AG04449 (cell line): ENCODE measurements at regions not wholly inside any gene's neighbourhood (a gene's known extent, or its start where the extent isn't known, plus 50 kb on each side); places are given as distances from the start of the nearest gene placed in this dataset.
A peak's percentile ranks its signal among the peaks of the same experiment; 100 is the strongest.

Experiments
- CTCF ChIA-PET: fragments of 350-600 bp; formaldehyde crosslinking; extraction: SDS; loops from one replicate; lab custom pipeline; 2021; ENCODE audit warnings: antibody characterized with exemption; lab: Yijun Ruan, JAX
- POLR2A ChIA-PET: fragments of 400-600, 350-600 bp; formaldehyde crosslinking; extraction: SDS; loops from one replicate; lab custom pipeline; 2020; ENCODE audit warnings: antibody characterized with exemption, inconsistent platforms; lab: Yijun Ruan, JAX
- DNase-seq: peaks from one replicate; pipeline ENCODE4 v3.0.0-alpha.2; 2010; ENCODE audit warnings: low read depth, low spot score
- H3K4me3 ChIP-seq: 2 replicates; pipeline ENCODE4 v1.5.1; 2011; ENCODE audit warnings: low read depth, mild to moderate bottlenecking, control low read depth, low read length
- TF ChIP-seq, protein P1 (sequence below): IDR thresholded peaks from one replicate; pipeline ENCODE4 v1.5.1; 2011; ENCODE audit warnings: mild to moderate bottlenecking, moderate library complexity, low read length, control low read depth, inconsistent platforms; ENCODE audit not compliant: insufficient read depth; ENCODE audit errors: missing control alignments

DNA sequence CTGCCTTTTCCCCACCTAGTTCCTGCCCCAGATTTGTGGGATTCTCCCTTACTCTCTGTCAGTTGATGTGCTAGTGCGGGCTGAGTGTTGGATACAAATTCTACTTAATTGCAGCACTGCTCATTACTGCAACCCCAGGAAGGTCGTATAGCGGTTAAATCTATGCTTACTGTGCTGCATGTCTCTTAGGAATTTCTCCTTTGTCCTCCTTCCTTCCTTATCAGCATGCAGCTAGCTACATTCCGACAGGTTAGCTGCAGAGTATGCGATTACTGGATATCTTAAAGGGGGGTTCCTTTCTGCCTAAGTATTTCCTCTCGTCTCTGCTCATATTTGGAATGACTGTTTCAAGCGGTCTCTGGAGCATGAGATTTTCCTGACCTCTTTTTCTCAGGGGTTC is 662.8 kb downstream of the TLL1 start:
- CTCF ChIA-PET: no interaction called here
- no peak for DNase-seq
- TF ChIP-seq, protein P1, sequence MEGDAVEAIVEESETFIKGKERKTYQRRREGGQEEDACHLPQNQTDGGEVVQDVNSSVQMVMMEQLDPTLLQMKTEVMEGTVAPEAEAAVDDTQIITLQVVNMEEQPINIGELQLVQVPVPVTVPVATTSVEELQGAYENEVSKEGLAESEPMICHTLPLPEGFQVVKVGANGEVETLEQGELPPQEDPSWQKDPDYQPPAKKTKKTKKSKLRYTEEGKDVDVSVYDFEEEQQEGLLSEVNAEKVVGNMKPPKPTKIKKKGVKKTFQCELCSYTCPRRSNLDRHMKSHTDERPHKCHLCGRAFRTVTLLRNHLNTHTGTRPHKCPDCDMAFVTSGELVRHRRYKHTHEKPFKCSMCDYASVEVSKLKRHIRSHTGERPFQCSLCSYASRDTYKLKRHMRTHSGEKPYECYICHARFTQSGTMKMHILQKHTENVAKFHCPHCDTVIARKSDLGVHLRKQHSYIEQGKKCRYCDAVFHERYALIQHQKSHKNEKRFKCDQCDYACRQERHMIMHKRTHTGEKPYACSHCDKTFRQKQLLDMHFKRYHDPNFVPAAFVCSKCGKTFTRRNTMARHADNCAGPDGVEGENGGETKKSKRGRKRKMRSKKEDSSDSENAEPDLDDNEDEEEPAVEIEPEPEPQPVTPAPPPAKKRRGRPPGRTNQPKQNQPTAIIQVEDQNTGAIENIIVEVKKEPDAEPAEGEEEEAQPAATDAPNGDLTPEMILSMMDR: no peak
- H3K4me3 ChIP-seq: no peak overlapping the region
- POLR2A ChIA-PET: no interaction called here

DNA sequence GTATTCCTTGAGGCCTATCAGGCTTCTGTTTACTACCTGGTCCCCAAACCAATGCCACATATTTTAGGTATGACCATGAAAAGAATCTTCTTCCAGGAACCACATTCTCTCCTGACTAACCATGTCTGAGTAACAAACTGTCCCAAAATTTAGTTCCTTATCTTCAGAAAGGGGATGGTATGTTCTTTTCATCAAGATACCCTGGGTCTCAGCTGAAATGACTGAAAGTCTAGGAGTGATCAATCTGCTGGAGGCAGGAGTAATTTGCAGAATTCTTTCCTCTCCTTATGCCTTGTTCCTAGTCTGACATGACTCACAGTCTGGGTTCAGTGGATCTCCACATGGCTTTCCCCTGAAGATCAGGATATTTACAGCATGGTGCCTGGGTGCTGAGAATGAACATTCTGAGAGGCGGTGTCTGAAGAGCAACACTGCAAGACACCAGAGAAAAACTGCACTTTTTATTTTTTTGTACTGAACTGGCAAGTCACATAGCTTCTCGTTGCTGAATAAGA is 665.5 kb downstream of the TLL1 start:
- CTCF ChIA-PET: interaction anchor here (1.1 kb wide), 1 partner anchor 372 kb away, joined by 3 read pairs; no protein-coding TSS in a partner anchor
- no peak overlapping the region for H3K4me3 ChIP-seq
- TF ChIP-seq, protein P1: no peak
- DNase-seq: no peak
- POLR2A ChIA-PET: no interaction called here

- DNase-seq: no peak
- H3K4me3 ChIP-seq: no peak overlapping the region
- TF ChIP-seq, protein P1: no peak
- ChIA-PET POLR2A (no interaction called here), CTCF (no interaction called here)
Measured at GRCh38 chr4:166546009-166546408, 673.0 kb downstream of the TLL1 start.

DNA sequence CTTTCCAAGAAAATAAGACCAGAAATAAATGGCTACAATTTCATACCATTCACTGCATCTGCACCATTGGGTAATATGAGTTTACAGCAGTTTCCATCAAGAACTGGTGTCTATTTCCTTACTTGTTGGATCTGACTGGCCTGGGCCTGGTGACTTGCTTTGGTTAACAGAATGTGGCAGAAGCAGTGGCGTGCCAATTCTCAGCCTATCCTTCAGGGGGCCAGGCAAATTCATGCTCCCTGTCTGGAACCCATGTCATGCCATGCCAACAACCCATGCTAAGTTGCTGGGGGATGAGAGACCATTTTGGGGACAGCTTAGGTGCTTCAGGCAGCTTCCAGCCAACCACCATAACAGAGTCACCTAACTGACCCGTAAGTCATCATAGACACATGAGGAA is 656.7 kb downstream of the SPOCK3 start:
- TF ChIP-seq, protein P1: no peak
- no peak for DNase-seq
- ChIA-PET POLR2A (no interaction called here), CTCF (interaction anchor here (1.2 kb wide), 1 partner anchor 9 kb away, joined by 3 read pairs; no protein-coding TSS in a partner anchor)
- H3K4me3 ChIP-seq: no peak overlapping the region

DNA sequence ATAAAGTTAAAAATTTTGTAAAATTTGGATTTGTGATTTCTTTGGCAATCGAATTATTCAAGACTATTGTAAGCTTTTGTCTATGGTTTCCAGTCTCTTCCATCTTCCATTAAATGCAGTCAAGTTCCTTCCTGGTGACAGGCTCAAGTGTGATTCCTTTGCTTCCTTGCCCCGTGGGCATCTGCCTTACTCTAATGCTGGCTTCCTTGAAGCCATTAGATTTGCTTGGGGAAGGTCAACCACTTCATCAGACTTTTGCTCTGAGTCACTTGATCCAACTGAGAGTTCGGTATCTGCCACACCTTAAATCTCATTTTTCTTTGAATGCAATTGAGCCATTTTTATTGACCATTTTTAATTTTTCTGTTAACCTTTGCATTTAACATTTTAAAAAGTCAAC is 648.8 kb downstream of the SPOCK3 start:
- ChIA-PET CTCF (interaction anchor here (0.6 to 1.1 kb wide), 2 partner anchors 9 to 419 kb away, joined by 3 read pairs; no protein-coding TSS in a partner anchor), POLR2A (no interaction called here)
- no peak for DNase-seq
- H3K4me3 ChIP-seq: no peak overlapping the region
- TF ChIP-seq, protein P1: no peak

GRCh38 chr4:166594326-166594946 is 639.9 kb downstream of the SPOCK3 start:
- ChIA-PET CTCF (interaction anchor here (0.7 to 6.6 kb wide), 31 partner anchors 8 to 1057 kb away, joined by 3 to 255 read pairs (median 4); no protein-coding TSS in a partner anchor), POLR2A (interaction anchor here (1.2 kb wide), 1 partner anchor 428 kb away, joined by 3 read pairs; no protein-coding TSS in a partner anchor)
- DNase-seq: no peak
- no peak overlapping the region for H3K4me3 ChIP-seq
- TF ChIP-seq, protein P1: peak; percentile 87
